Fibroblast of skin of back (primary cell): ENCODE measurements at regions not wholly inside any gene's neighbourhood (a gene's known extent, or its start where the extent isn't known, plus 50 kb on each side); places are given as distances from the start of the nearest gene placed in this dataset.

ENCODE experiments used
- DNase-seq: peaks from one replicate; pipeline ENCODE4 v3.0.0-alpha.2; 2013

DNA sequence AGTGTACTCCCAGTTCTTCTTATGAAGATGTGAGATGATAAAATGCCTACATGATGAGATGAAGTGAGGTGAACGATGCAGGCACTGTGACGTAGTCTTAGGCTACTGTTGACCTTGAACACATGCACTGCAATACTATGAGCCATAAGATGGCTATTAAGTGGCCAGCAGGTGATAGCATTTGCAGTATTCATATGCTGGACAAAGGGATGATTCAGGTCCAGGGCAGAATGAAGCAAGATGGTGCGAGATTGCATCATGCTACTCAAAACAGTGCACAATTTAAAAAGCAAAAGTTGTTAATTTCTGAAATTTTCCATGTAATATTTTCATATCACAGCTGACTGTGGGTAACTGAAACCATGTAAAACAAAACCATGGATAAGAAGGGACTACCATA is 781.4 kb downstream of the PCDH18 start:
- DNase-seq, result peak; percentile 2

DNA sequence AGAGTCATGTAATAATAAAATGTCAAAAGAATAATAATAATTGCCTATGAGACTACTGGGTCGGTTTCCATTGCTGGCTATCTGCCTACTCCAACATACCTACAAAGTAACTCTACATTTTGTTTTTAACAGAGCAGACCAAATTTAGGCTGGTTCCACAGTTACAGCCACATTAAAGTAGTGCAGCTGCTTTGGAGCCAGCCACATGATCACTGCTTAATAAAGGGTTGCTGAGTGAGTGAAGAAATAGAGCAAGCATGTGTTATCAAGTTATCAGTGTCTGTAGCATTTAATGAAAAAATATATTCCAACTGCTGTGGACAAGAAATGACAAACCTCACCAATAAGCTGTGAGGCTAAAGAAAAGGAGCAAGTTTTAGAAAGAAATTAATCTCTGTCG is 782.3 kb downstream of the PCDH18 start:
- no peak for DNase-seq

DNA sequence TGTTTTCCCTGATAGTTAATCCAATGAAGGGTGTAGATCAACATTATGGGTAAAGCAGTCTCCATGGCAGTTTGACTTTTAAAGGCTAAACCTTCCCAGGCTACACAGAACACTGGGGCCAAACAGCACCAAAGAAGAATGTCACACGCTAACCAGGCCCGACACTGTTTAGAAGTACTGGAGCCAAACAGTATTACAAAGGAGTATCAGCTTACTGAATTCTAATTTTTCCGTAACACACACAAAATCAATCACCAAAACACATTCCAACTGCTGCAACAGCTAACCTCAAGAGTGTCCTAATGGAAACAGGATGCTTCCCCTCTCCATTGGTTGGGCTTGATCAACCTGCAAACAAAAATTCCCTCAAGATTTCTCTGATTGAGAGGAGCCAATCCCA is 783.5 kb downstream of the PCDH18 start:
- no peak for DNase-seq

DNA sequence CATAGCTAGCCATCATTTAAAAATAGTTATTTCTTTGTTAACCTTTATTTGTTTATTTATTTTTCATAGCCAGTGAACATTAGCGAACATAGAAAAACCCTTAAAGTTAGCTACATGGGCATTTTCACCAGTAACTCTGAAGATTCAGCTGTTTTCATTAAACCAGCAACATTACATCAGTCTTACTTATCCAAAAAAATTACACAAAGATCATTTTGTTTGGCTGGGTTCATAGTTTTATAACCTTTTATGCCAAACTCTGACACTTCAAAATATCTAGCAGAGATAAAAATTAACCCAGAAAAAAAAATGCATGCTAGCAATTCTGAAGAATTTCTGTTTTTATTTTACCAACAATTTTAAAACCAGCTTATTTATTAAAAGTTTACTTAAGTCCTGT is 784.1 kb downstream of the PCDH18 start:
- DNase-seq, result no peak

GRCh38 chr4:136743238-136743637 is 789.1 kb downstream of the PCDH18 start:
- DNase-seq, result no peak

DNA sequence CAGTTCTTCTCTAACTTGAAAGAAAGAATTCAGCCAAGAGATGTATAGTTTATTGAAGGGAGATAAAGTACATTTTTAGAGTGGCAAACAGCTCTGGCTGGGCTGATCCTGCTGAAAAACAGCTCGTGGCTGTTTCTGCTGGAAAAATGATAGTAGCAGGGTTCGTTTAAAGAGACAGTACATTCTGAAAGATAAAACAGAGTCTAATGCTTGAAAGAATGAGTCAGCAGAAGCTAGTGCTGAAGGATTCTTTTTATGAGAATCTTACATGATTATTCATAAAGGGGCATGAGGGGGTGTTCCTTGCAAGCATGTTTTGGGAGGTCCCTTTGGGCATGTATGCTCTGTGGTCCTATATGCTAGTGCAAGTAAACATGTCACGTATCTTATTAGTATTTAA is 790.0 kb downstream of the PCDH18 start:
- peak; percentile 27 for DNase-seq

DNA sequence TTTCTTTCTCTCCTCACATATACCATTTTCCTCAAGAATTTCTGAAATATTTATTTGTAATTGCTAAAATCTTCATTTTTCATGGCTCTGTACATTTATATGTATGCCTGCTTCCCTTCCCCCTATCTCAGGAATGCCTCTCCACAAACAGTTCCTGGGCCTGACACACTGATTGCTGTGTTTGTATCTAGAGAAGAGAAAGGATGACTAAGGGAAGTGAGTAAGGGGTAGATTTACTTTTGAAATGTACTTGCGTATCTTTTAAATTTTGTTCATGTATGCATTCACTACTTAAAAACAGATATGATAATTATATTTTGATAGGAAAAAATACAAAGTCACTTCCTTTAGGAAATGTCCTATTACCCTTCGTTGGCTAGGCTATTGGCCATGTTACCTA is 790.8 kb downstream of the PCDH18 start:
- peak; percentile 33 for DNase-seq

- no peak for DNase-seq
Observed at GRCh38 chr4:136740326-136740725, 792.0 kb downstream of the PCDH18 start.

- no peak for DNase-seq
Observed at GRCh38 chr4:136737066-136737465, 795.2 kb downstream of the PCDH18 start.

DNA sequence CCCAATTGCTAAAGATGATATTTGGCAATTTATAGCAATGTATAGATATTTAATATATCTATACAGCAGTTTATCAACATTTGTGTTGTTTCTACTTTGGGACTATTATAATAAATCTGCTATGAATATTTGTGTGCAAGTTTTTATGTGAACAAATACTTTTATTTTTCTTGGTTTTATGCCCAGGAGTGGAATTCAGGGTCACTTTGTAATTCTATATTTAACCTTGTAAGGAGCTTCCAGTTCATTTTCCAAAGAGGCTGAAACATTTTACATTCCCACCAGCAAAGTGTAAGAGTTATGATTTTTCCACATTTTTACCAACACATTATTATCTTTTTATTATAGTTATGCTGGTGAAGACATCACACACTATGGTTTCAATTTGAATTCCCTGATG is 801.3 kb downstream of the PCDH18 start:
- DNase-seq, result peak; percentile 7

DNA sequence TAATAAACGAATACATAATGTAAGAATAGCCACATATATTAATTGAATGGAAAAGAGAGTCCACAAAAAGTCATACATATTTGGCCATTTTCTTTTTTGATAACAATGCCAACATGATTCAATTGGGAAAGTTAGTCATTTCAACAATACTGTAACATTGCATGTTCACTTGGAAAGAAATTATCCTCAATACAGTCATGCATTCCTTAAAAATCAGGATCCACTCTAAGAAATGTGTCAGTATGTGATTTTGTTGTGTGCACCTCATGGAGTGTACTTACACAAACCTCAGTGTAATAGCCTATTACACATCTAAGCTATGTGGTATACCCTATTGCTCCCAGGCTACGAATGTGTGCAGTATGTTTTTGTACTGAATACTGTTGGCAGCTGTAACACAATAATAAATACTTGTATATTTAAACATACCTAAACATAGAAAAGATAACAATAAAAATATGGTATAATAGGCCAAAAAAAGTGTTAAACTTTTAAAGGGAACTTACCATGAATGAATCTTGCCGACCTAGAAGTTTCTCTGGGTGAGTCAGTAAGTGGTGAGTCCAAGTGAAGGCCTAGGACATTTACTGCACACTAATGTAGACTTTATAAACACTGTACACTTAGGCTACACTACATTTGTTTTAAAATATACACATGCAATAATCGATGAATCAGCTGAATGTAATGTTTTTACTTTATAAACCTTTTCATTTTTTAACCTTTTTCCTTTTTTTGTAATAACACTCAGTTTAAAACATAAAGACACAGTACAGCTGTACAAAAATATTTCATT is 806.8 kb downstream of the PCDH18 start:
- DNase-seq, result peak; percentile 21

DNA sequence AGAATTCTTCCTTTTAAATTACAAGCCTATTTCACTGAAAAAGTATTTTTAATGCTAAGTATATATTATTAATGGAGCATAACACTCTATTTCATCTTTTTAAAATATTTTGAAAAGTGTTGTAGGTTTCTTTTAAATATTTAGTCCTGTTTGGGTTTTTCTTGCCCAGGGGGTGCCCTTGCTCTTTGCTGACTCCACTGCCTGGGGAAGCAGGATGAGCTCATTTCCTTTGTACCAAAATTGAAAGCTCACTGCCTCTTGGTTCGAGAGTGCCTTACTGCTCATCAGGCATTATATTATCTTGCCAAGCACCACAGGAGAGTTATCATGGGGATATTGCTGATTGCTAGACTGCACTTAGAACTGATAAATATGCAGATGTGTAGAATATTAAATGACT is 819.2 kb downstream of the PCDH18 start:
- peak; percentile 28 for DNase-seq

- DNase-seq, result no peak
Observed at GRCh38 chr4:136709897-136710296, 822.4 kb downstream of the PCDH18 start.

DNA sequence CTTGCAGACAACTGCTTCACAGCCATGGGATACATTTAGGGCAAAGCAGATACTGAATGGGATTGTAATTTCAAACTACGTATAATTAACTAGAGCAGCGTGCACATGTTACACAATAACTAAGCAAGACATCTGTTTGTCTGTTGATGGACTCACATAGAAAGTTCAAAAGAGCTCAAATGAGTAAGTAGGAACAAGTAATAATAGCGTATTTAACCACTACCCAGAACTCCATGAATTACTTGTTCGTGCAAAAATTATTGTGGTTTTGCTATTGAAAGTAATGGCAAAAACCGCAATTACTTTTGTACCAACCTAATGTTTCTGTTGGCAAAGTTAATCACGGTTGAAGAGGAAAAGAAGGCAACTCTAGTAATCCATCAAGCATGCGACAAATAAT is 825.4 kb downstream of the PCDH18 start:
- DNase-seq, result no peak

GRCh38 chr4:136699905-136700304 is 832.4 kb downstream of the PCDH18 start:
- DNase-seq, result no peak

- DNase-seq, result no peak
Observed at GRCh38 chr4:136691607-136692006, 840.7 kb downstream of the PCDH18 start.

DNA sequence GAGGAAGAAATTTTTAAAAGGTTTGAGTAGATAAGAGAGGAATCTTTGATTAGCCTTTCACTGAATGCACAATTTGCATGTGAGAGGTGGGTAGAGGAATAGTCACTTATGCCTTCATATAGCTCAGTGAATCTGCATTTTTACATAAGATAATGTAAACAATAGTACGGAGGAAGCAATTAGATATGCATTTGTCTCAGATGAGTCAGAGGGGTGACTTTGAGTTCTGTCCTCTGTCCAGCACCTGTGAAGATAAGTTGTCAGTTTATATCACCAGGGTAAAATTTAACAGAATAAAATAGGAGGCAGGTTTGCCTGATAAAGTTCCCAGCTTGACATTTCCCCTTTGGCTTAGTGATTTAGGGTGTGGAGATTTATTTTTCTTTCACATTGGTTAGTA is 841.9 kb downstream of the PCDH18 start:
- peak; percentile 11 for DNase-seq

DNA sequence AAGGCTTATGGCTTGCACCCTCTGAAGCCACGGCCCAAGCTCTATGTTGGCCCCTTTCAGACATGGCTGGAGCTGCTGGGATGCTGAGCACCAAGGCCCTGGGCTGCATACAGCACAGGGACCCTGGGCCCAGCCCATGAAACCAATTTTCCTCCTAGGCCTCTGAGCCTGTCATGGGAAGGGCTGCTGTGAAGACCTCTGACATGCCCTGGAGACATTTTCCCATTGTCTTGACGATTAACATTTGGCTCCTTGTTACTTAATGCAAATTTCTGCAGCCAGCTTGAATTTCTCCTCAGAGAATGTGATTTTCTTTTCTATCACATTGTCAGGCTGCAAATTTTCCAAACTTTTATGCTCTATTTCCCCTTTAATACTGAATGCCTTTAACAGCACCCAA is 844.7 kb downstream of the PCDH18 start:
- no peak for DNase-seq

DNA sequence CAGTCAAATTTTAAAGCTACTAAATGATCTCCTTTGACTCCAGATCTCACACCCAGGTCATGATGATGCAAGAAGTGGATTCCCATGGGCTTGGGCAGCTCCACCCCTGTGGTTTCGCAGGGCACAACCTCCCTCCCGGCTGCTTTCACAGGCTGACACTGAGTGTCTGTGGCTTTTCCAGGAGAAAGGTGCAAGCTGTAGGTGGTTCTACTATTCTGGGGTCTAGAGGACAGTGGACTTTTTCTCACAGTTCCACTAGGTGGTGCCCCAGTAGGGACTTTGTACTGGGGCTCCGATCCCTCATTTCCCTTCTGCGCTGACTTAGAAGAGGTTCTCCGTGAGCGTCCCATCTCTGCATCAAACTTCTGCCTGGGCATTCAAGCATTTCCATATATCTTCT is 845.2 kb downstream of the PCDH18 start:
- no peak for DNase-seq

DNA sequence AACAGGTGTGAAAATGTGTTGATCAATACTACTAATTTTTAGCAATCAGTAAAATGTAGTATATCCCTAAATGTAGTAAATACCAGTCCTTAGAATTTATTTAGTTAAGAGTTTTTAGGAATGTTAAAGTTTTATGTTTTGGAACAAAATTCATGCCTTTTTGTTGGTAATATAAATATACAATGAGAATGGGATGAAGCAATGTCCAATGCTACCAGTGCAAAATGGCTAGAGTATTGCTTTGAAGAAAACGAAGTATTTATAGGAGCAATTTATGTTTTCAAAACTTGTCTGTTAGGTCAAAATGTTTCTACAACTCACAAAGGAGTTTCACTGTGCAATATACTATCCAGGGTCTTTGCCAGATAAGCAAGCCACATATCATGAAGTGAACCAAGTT is 851.5 kb downstream of the PCDH18 start:
- DNase-seq, result no peak

DNA sequence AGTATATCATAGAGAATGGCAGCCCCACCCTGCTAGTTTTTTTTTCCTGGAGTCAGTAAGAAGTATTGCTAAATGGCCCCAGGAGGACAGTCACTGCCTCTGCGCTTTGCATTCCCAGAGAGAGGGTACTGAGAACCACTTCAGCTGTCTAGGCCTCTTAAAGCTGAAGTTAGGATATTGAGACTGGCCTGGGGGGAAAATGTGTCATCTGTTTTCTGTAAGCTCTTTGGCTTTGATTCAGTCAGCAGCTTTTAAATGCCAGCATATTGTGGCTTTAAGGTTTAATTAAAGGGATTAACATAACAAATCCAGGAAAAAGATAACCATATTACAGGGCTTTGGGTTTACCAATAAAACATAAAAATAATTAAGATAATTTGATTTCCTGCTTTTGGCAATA is 852.0 kb downstream of the PCDH18 start:
- DNase-seq, result peak; percentile 27

GRCh38 chr4:136670265-136670664 is 862.0 kb downstream of the PCDH18 start:
- DNase-seq, result no peak

- DNase-seq, result peak; percentile 60
Observed at GRCh38 chr4:136664988-136665387, 867.3 kb downstream of the PCDH18 start.

- DNase-seq, result no peak
Observed at GRCh38 chr4:136662539-136662938, 869.8 kb downstream of the PCDH18 start.
